ENCODE measurements at regions not wholly inside any gene's neighbourhood (a gene's known extent, or its start where the extent isn't known, plus 50 kb on each side); places are given as distances from the start of the nearest gene placed in this dataset.

GRCh38 chr4:63632858-63633257, 776.4 kb downstream of the TECRL start:
- H3K4me1 ChIP-seq (ENCODE audit: low read length), result no peaks in the 10 kb centered on the region
- H3K9ac ChIP-seq (ENCODE audit: low read length), result no peak overlapping the region
- no peak overlapping the region for H3K4me3 ChIP-seq (ENCODE audit: low read length)
- H3K4me2 ChIP-seq (ENCODE audit: low read depth, low read length), result no peak overlapping the region
- H3K27ac ChIP-seq (ENCODE audit: low read length), result no peak overlapping the region
- no peaks in the 10 kb centered on the region for H3K9me2 ChIP-seq (replicated peaks; ENCODE audit: insufficient read depth, low read length)
- no peaks in the 10 kb centered on the region for H3F3A ChIP-seq (ENCODE audit: insufficient read depth, low read length)
- no peaks in the 10 kb centered on the region for H3K36me3 ChIP-seq (replicated peaks; ENCODE audit: insufficient read depth, low read length)
- H4K20me1 ChIP-seq (ENCODE audit: insufficient read depth, low read length), result no peaks in the 10 kb centered on the region
- no peak overlapping the region for H2AFZ ChIP-seq (ENCODE audit: low read length)
- TF ChIP-seq CTCF (IDR thresholded peaks at IDR 0.05; ENCODE audit: low read length), result no peak
- no peak for TF ChIP-seq EZH2phosphoT487 (IDR thresholded peaks at IDR 0.05; ENCODE audit: low read length)
- no peak for TF ChIP-seq EZH2 (optimal IDR thresholded peaks at IDR 0.05; ENCODE audit: low read depth, low read length)
- no peaks in the 10 kb centered on the region for H3K9me3 ChIP-seq (replicated peaks; ENCODE audit: insufficient read depth, low read length)
- DNase-seq, result no peak
- H3K27me3 ChIP-seq (replicated peaks; ENCODE audit: insufficient read depth, low read length), result no peaks in the 10 kb centered on the region
- no peaks in the 10 kb centered on the region for H3K79me2 ChIP-seq (ENCODE audit: low read length)

DNA sequence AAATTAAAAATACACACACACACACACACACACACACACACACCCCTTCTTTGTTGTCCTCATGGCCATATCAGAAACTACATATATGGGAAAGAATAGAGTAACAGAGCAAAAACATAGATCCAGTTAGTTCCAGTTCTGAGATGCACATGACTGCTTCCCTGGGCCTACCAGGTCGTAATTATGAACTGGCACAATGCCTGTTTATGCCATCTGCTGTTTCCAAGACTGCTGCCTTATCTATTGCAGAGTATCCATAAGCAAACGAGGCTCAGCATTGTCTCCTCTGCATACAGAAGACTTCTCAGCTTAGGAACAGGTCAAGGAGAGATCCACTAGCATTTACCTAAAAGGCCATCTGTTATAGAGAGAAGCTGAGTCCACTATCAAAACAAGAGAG, 789.0 kb downstream of the TECRL start:
- no peak for DNase-seq

GRCh38 chr4:63619771-63620170, 789.5 kb downstream of the TECRL start:
- Histone ChIP-seq H3K4me1 (ENCODE audit: low read length) (no peaks in the 10 kb centered on the region), H3K9me2 (replicated peaks; ENCODE audit: insufficient read depth, low read length) (no peaks in the 10 kb centered on the region), H3K36me3 (replicated peaks; ENCODE audit: insufficient read depth, low read length) (no peaks in the 10 kb centered on the region), H3K9me3 (replicated peaks; ENCODE audit: insufficient read depth, low read length) (no peaks in the 10 kb centered on the region), H3F3A (ENCODE audit: insufficient read depth, low read length) (no peaks in the 10 kb centered on the region), H3K9ac (ENCODE audit: low read length) (no peak overlapping the region), H3K27me3 (replicated peaks; ENCODE audit: insufficient read depth, low read length) (no peaks in the 10 kb centered on the region), H4K20me1 (ENCODE audit: insufficient read depth, low read length) (no peaks in the 10 kb centered on the region), H2AFZ (ENCODE audit: low read length) (no peak overlapping the region), H3K27ac (ENCODE audit: low read length) (no peak overlapping the region), H3K4me2 (ENCODE audit: low read depth, low read length) (no peak overlapping the region), H3K79me2 (ENCODE audit: low read length) (no peaks in the 10 kb centered on the region), H3K4me3 (ENCODE audit: low read length) (no peak overlapping the region)
- no peak for DNase-seq
- TF ChIP-seq EZH2phosphoT487 (IDR thresholded peaks at IDR 0.05; ENCODE audit: low read length) (no peak), CTCF (IDR thresholded peaks at IDR 0.05; ENCODE audit: low read length) (no peak), EZH2 (optimal IDR thresholded peaks at IDR 0.05; ENCODE audit: low read depth, low read length) (no peak)

More for the DNA sequence above, 789.0 kb downstream of the TECRL start:
- Histone ChIP-seq H3K79me2 (ENCODE audit: low read length) (no peaks in the 10 kb centered on the region), H3K4me2 (ENCODE audit: low read depth, low read length) (no peak overlapping the region), H3K27ac (ENCODE audit: low read length) (no peak overlapping the region), H3K4me1 (ENCODE audit: low read length) (no peaks in the 10 kb centered on the region), H3K9me2 (replicated peaks; ENCODE audit: insufficient read depth, low read length) (no peaks in the 10 kb centered on the region), H2AFZ (ENCODE audit: low read length) (no peak overlapping the region), H3K27me3 (replicated peaks; ENCODE audit: insufficient read depth, low read length) (no peaks in the 10 kb centered on the region), H3K9me3 (replicated peaks; ENCODE audit: insufficient read depth, low read length) (no peaks in the 10 kb centered on the region), H3K9ac (ENCODE audit: low read length) (no peak overlapping the region), H4K20me1 (ENCODE audit: insufficient read depth, low read length) (no peaks in the 10 kb centered on the region), H3K4me3 (ENCODE audit: low read length) (no peak overlapping the region), H3K36me3 (replicated peaks; ENCODE audit: insufficient read depth, low read length) (no peaks in the 10 kb centered on the region), H3F3A (ENCODE audit: insufficient read depth, low read length) (no peaks in the 10 kb centered on the region)
- TF ChIP-seq CTCF (IDR thresholded peaks at IDR 0.05; ENCODE audit: low read length) (no peak), EZH2phosphoT487 (IDR thresholded peaks at IDR 0.05; ENCODE audit: low read length) (no peak), EZH2 (optimal IDR thresholded peaks at IDR 0.05; ENCODE audit: low read depth, low read length) (no peak)
